GM18505 (cell line): ENCODE measurements at regions not wholly inside any gene's neighbourhood (a gene's known extent, or its start where the extent isn't known, plus 50 kb on each side); places are given as distances from the start of the nearest gene placed in this dataset.

Experiments used
- ATAC-seq: cut with Tn5 transposase; IDR thresholded peaks from one replicate; pipeline ENCODE4 v1.9.1; 2021; ENCODE audit not compliant: unreplicated experiment
- POLR2A ChIP-seq: IDR thresholded peaks from 4 replicates; pipeline ENCODE4 v1.6.1; 2011; ENCODE audit warnings: borderline replicate concordance; ENCODE audit not compliant: insufficient read depth, insufficient read length; ENCODE audit errors: extremely low read depth

DNA sequence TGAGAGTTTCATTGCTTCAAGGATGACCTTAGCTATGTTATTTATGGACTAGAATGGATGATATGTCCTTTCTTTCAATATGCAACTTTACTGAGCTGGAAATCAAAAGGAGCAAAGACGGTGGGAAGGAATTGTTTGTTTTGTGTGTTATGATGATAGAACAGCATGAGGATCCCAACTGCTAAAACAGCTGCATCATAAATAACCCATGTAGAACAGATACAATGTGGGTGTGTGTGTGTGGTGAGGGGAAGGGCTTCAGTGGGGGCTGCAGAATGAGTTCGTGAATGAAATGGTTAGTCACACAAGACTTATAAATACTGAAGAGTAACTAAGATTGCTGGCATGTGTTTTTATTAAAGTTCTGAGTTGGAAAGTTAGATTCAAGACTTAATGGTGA, 80.1 kb downstream of the DACT1 start:
- no peak for TF ChIP-seq POLR2A
- ATAC-seq = no peak

DNA sequence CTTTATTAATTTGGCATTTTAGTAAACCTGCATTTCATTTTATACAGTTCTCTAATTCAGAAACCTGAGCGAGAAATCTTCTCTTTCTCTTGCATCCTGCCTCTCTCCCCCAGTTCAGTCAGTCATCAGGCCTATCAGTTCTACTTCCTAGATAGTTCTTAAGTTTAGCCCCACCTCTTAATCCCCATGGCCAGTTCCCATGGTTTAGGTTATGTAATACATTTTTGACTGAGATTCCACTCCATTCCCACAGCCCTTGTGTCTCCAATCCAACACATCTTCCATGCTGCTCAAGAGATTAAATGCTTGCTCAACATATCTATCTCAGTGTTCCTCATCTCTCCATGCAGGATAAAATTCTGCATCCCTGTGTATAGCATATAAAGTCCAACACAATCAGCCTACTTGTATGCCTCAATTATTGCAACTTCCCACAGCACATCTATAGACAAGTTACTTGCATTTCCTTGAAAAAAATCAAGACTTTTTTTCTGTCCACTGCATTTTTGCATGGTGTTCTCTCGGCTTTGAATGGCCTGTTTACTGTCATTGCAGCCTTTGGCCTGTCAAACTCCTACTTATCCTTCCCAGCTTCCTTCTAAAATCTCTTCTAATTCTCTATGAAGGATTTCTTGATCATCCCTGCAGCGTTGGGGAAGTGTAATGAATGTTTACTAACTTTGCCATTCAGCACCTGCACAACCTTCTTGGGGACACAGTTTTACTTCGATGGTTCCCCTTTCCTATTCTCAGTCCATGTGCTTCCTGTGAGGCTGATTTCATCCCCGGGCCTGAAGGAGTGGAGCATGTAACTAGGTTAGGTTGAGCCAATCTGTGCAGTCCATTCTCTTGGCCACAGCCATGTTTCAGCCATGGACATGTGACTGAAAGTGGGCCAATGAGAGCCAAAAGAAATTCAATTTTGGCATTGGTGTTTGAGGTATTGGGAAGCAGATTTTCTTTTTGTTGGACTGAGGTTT, 80.8 kb downstream of the DACT1 start:
- no peak for TF ChIP-seq POLR2A
- no peak for ATAC-seq

DNA sequence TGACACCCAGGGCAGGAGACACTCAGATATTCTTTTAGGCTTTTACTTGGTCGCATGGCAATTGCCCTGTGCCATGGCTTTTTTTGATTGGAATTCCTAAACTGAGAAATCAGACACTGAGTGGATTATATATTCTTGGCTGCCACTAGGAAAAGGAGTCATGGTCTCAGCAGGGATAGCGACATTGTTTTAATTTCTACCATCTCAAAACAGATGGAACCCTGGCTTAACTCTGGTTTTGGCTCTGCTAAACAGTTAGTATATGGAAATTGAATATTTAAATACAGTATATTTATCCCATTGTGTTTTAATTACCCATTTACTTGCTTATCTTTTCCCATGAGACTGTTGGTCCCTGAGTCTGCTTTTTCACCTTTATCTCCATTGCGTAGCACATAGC, 84.0 kb downstream of the DACT1 start:
- ATAC-seq = no peak
- no peak for TF ChIP-seq POLR2A

DNA sequence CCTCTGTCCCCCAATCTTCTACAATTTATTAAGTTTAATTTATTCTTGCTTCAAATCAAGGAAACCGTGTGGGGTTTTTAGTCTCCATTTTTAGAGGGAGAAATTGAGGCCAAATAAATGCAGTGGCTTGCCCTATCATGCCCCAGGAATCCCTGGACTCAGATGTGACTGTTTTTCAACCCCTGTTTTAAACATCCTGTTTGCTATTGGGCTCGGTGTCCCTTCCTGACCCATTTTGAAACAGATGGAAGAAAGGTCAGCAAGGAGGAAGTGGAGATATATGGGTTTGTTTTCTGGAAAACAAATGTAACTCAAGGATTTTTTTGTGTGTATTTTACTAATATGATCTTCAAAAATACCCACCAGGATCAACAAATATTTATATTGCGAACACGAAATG, 84.7 kb downstream of the DACT1 start:
- ATAC-seq = no peak
- no peak for TF ChIP-seq POLR2A

DNA sequence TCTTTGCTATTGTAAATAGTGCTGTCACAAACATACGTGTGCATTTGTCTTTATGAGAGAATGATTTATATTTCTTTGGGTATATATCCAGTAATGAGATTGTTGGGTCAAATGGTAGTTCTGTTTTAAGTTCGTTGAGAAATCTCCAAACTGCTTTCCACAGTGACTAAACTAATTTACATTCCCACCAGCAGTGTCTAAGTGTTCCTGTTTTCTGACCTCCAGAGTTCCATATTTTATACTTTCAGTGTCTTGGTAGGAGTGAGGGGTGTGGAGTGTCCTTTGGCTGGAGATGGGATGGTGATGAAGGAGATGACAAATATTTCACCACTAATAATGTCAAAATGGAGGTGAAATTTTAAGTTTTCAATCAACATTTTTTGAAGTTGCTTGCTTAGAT, 86.4 kb downstream of the DACT1 start:
- no peak for ATAC-seq

DNA sequence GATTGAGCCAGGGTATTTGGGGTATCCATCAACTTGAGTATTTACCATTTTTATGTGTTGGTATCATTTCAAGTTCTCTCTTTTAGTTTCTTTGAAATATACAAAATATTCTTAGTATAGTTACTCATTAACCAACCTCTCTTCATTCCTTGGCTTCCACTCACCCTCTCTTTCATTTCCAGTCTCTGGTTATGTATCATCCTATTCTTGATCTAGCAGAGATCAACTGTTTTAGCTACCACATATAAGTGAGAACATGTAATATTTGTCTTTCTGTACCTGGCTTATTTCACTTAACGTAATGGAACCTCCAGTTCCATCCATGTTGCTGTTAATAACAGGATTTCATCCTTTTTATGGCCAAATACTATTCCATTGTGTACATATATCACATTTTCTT, 86.9 kb downstream of the DACT1 start:
- no peak for TF ChIP-seq POLR2A
- ATAC-seq = no peak

More for the DNA sequence above, 86.4 kb downstream of the DACT1 start:
- TF ChIP-seq POLR2A = no peak

DNA sequence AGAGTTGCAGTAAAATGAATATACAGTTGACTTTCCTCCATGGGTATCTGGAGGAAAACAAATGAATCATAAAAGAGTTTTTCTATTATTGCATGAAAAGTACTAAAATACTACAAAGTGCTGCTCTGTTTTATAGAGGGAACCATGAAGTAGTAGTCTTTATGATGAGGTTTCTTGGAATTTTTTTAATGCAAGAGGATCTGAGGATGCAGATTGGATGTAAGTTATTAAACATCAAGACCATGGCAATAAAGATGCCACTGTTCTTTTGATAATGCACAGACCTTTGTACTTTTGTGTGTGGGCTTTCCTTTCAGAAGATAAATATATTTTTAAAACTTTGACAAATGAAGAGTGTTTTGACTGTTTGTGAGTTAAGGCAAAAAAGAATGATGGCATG, 87.5 kb downstream of the DACT1 start:
- ATAC-seq = no peak
- no peak for TF ChIP-seq POLR2A

DNA sequence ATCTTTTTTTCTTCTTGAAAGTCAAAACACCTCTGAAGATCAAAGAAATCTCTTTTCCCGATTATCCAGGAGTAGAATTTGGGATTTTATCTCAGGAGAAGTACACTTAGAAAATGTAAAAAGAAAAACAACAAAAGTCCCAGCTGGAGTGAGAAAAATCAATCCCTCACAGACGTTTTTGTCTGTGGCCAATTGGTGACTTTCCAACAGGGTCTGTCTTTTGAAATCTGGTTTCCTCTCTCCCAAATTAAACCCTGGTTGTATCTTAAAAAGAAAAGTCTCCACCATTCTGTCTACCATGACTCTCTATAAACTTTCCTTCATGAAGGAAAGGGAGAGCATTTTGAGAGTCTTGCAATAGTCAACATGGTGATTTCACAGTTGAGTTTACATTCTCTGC, 88.1 kb downstream of the DACT1 start:
- ATAC-seq = no peak
- no peak for TF ChIP-seq POLR2A

DNA sequence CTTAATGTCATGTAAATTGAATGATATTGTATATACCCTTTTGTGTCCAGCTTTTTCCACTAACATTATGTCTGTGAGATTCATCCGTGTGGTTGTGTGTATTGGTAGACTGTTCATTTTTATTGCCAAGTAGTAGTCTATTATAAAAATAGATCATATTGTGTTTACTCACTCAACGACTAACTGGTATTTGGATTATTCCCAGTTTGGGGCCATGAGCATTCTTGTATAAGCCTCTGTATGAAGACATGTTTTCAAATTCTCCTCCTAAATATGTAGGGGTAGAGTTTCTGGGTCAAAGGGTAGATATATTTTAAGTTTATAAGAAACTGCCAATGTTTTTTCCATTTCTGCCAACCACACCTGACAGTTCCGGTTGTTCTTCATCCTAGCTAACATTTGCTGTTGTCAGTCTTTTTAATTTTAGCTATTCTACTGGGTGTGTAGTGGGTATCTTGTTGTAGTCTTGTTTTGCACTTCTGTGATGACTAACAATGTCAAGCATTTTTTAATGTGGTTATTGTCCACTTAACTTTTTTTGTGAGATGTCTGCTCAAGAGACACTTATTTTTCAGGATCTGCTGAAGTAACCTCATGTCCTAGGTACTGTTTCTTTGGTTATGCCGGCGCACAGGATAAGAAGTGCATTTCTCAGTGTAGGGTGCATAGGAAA, 93.2 kb downstream of the DACT1 start:
- no peak for ATAC-seq

DNA sequence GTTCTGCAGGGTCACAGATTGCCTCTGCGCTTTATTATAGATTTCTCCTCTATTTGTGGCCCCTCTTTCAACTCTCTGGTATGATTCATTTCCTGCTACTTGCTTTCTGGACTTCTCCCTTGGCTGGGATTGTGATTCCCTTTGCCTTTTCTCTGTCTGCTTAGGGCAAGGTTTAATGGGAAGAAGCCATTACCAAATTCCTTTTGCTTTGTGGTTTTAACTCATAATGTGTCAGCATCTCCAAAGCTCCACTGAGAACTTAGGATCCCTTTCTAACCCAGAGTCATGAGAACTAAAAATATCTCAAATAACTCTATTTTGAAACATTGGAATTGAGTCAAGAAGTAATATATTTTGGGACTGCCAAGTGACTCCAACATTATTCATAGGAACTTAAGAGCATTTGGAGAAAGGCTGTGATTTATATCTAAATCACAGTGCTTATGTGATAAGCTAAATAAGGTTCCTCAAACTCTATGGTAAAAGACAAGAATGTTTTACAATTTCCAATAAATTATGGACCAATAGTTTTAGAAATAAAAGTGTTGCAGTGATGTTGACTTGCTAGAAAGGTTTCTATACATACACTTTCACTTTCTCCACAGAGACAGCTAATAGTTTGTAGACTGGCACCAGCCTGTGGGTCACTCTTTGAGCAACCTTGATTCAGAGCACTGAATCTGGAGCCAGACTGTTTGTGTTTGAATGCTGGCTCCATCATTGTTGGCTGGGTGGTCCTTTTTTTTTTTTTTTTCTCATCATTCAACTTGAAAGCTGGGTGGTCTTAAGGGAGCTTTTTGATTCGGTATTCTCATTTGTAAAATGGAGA, 93.9 kb downstream of the DACT1 start:
- ATAC-seq = no peak
- no peak for TF ChIP-seq POLR2A

More for the DNA sequence above, 93.2 kb downstream of the DACT1 start:
- no peak for TF ChIP-seq POLR2A

DNA sequence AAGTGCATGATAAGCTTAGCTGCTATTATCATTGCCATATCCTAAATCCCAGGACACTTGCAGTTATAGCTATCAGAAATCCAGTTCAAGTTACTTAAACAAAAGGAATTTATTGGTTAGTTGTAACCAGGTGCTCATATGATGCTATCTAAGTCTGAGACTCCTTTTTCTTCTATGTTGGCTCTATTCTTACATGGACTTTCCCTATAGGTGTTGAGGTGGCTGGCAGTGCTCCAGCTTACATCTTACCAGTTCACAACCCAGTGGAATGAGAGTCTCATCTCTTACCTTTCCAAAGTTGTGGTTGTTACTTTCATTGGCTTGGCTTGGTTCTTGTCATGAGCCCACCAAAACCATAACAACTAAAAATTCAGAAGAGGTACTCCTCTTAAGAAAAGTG, 94.6 kb downstream of the DACT1 start:
- ATAC-seq = no peak

DNA sequence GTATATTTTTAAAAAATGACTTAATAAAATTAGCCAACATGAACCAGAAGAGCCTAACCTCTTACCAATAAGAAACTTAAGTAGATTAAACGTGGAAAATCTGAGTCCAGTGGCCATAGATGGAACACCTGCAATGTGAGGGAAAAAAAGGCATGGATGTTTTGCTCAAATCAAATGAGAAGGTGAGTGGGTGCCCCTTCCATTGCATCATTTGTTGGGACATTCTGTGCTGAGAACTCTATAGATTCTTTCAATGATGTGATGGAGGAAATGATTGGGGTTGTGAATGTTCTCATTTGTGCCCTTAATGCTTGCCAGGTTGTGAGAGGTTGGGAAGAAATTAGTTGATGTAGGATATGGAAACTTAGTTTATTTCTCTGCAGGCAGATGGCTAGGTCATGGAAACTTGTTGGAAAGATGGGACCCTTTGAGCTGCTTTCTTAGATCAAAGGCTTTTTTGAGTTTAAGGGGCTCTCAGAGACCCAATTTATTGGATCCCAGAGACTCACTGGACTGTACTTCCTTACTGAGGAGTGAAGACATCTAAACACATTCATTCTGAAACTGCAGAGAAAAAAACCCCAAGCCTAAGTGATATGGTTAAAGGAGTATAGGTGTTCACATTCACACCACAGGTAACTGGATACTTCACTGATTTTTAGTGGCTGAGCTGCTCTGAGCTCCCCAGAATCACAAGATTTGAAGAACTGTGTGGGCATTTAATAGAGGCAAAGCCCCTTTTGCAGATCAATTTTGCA, 95.9 kb downstream of the DACT1 start:
- no peak for TF ChIP-seq POLR2A
- ATAC-seq = peak; percentile 64

More for the DNA sequence above, 94.6 kb downstream of the DACT1 start:
- no peak for TF ChIP-seq POLR2A
